WTC11 (cell line): ENCODE measurements at regions not wholly inside any gene's neighbourhood (a gene's known extent, or its start where the extent isn't known, plus 50 kb on each side); places are given as distances from the start of the nearest gene placed in this dataset.

Experiments
- ATAC-seq: fragments of 200-7000 bp; cut with Tn5 transposase; 2 replicates; pipeline ENCODE4 v1.10.0; 2021; ENCODE audit warnings: mild to moderate bottlenecking, moderate library complexity
- CTCF ChIA-PET: fragments of 300-600 bp; sonication (Branson Sonifier 250); formaldehyde crosslinking; loops from one replicate; lab custom pipeline; 2021; ENCODE audit warnings: antibody characterized with exemption; lab: Charles Lee
- POLR2A ChIA-PET: fragments of 350-600 bp; sonication (Branson Sonifier 250); formaldehyde crosslinking; loops from one replicate; lab custom pipeline; 2021; ENCODE audit warnings: antibody characterized with exemption; lab: Charles Lee
- DNase-seq: peaks from one replicate; pipeline ENCODE4 v3.0.0; 2021; ENCODE audit warnings: low spot score
- H3K27ac Mint-ChIP-seq: 2 replicates; pipeline ENCODE4 v1.8.0; 2021; ENCODE audit warnings: mixed read lengths
- H3K27me3 Mint-ChIP-seq: 2 replicates; pipeline ENCODE4 v1.8.0; 2021; ENCODE audit warnings: low read depth, mild to moderate bottlenecking, moderate library complexity, mixed read lengths
- H3K36me3 Mint-ChIP-seq: 2 replicates; pipeline ENCODE4 v1.8.0; 2021; ENCODE audit warnings: mixed read lengths
- H3K4me1 Mint-ChIP-seq: 2 replicates; pipeline ENCODE4 v1.8.0; 2022; ENCODE audit warnings: mixed read lengths
- H3K4me3 Mint-ChIP-seq: 2 replicates; pipeline ENCODE4 v1.8.0; 2021; ENCODE audit warnings: mild to moderate bottlenecking, moderate library complexity, mixed read lengths
- H3K9me3 Mint-ChIP-seq: 2 replicates; pipeline ENCODE4 v1.8.0; 2021; ENCODE audit warnings: mixed read lengths
- AR ChIP-seq: fragments of 250-450 bp; sonication (Bioruptor Pico); IDR thresholded peaks from 2 replicates; pipeline ENCODE4 v1.9.0; 2021; ENCODE audit warnings: mild to moderate bottlenecking
- CTCF ChIP-seq: fragments of 200-600 bp; IDR thresholded peaks from 2 replicates; pipeline ENCODE4 v1.8.0; 2022; ENCODE audit warnings: antibody characterized with exemption
- ESRRA ChIP-seq: sonication (generic); formaldehyde crosslinking; IDR thresholded peaks from 2 replicates; pipeline ENCODE4 v1.8.1; 2022; ENCODE audit warnings: mild to moderate bottlenecking, missing genetic modification reagents, borderline replicate concordance
- IRF2 ChIP-seq: sonication (generic); formaldehyde crosslinking; IDR thresholded peaks from 2 replicates; pipeline ENCODE4 v1.8.0; 2022; ENCODE audit warnings: low read depth, missing genetic modification reagents, borderline replicate concordance
- JAZF1 ChIP-seq: fragments of 250-450 bp; sonication (Bioruptor Pico); IDR thresholded peaks from 2 replicates; pipeline ENCODE4 v1.9.0; 2021; ENCODE audit warnings: moderate library complexity, mild to moderate bottlenecking, inconsistent platforms
- KAT7 ChIP-seq: sonication (generic); formaldehyde crosslinking; IDR thresholded peaks from 2 replicates; pipeline ENCODE4 v1.8.1; 2023; ENCODE audit warnings: missing genetic modification reagents, mild to moderate bottlenecking, borderline replicate concordance
- MLX ChIP-seq: sonication (generic); formaldehyde crosslinking; IDR thresholded peaks from 2 replicates; pipeline ENCODE4 v1.8.1; 2023; ENCODE audit warnings: mild to moderate bottlenecking, missing genetic modification reagents, moderate library complexity
- NR1H2 ChIP-seq: sonication (generic); formaldehyde crosslinking; IDR thresholded peaks from 2 replicates; pipeline ENCODE4 v1.9.0; 2021; ENCODE audit warnings: mild to moderate bottlenecking, moderate library complexity, missing genetic modification reagents
- OVOL2 ChIP-seq: fragments of 250-450 bp; sonication (Bioruptor Pico); IDR thresholded peaks from 2 replicates; pipeline ENCODE4 v1.9.0; 2021; ENCODE audit warnings: mild to moderate bottlenecking, borderline replicate concordance
- PRDM15 ChIP-seq: sonication (generic); formaldehyde crosslinking; IDR thresholded peaks from 2 replicates; pipeline ENCODE4 v1.8.0; 2022; ENCODE audit warnings: missing genetic modification reagents
- RELA ChIP-seq: sonication (generic); formaldehyde crosslinking; IDR thresholded peaks from 2 replicates; pipeline ENCODE4 v1.8.1; 2022; ENCODE audit warnings: missing genetic modification reagents, mild to moderate bottlenecking, borderline replicate concordance
- ZBTB21 ChIP-seq: sonication (generic); formaldehyde crosslinking; IDR thresholded peaks from 2 replicates; pipeline ENCODE4 v1.8.1; 2023; ENCODE audit warnings: mild to moderate bottlenecking, missing genetic modification reagents, borderline replicate concordance
- ZMAT4 ChIP-seq: fragments of 250-450 bp; sonication (Bioruptor Pico); IDR thresholded peaks from 2 replicates; pipeline ENCODE4 v1.9.0; 2021; ENCODE audit warnings: mild to moderate bottlenecking
- ZNF263 ChIP-seq: sonication (generic); formaldehyde crosslinking; IDR thresholded peaks from 2 replicates; pipeline ENCODE4 v1.8.1; 2022; ENCODE audit warnings: low read depth, mild to moderate bottlenecking, moderate library complexity, missing genetic modification reagents
- ZNF396 ChIP-seq: fragments of 250-450 bp; sonication (Bioruptor Pico); IDR thresholded peaks from 2 replicates; pipeline ENCODE4 v1.8.0; 2021; ENCODE audit warnings: mild to moderate bottlenecking, moderate library complexity, borderline replicate concordance
- ZNF423 ChIP-seq: fragments of 250-450 bp; sonication (Bioruptor Pico); IDR thresholded peaks from 2 replicates; pipeline ENCODE4 v2.1.2; 2022; ENCODE audit warnings: mild to moderate bottlenecking, moderate library complexity
- ZNF532 ChIP-seq: fragments of 250-450 bp; sonication (Bioruptor Pico); IDR thresholded peaks from 2 replicates; pipeline ENCODE4 v1.9.0; 2021; ENCODE audit warnings: mild to moderate bottlenecking, borderline replicate concordance
- ZSCAN18 ChIP-seq: fragments of 250-450 bp; sonication (Bioruptor Pico); IDR thresholded peaks from 2 replicates; pipeline ENCODE4 v2.1.2; 2022; ENCODE audit warnings: mild to moderate bottlenecking, moderate library complexity

- no peak for TF ChIP-seq ZNF532
- TF ChIP-seq, all 79 proteins: peak for 0
These were observed 101.1 kb upstream of the RET start (continued) for GRCh38 chr10:42975558-42976340.

- no peak overlapping the region for H3K4me3 Mint-ChIP-seq
- TF ChIP-seq KAT7 (CRISPR knock-in tag) (no peak), RELA (CRISPR knock-in tag) (no peak), AR (no peak), ZNF263 (no peak), ZNF396 (no peak), CTCF (no peak), NR1H2 (no peak), PRDM15 (CRISPR knock-in tag) (no peak), OVOL2 (CRISPR knock-in tag) (no peak), IRF2 (CRISPR knock-in tag) (no peak), JAZF1 (CRISPR knock-in tag) (no peak), ESRRA (CRISPR knock-in tag) (no peak), ZSCAN18 (CRISPR knock-in tag) (no peak), ZMAT4 (CRISPR knock-in tag) (no peak), ZBTB21 (CRISPR knock-in tag) (no peak), MLX (no peak), ZNF423 (CRISPR knock-in tag) (no peak)
These were observed 100.4 kb upstream of the RET start for GRCh38 chr10:42976351-42977031.

More at GRCh38 chr10:42976351-42977031, 100.4 kb upstream of the RET start:
- H3K27me3 Mint-ChIP-seq: no peaks in the 10 kb centered on the region
- ATAC-seq: no peak
- H3K9me3 Mint-ChIP-seq: no peaks in the 10 kb centered on the region
- ChIA-PET POLR2A (no interaction called here), CTCF (interaction anchor here (0.7 to 1.0 kb wide), 2 partner anchors 99 to 103 kb away, joined by 3 read pairs; no protein-coding TSS in a partner anchor)
- H3K36me3 Mint-ChIP-seq: no peaks in the 10 kb centered on the region
- H3K4me1 Mint-ChIP-seq: peaks cover 8% of the 10 kb centered on the region
- DNase-seq: no peak
- H3K27ac Mint-ChIP-seq: no peak overlapping the region
